GM19043 (cell line): ENCODE measurements at regions not wholly inside any gene's neighbourhood (a gene's known extent, or its start where the extent isn't known, plus 50 kb on each side); places are given as distances from the start of the nearest gene placed in this dataset.

Source experiments
- ATAC-seq: cut with Tn5 transposase; IDR thresholded peaks from one replicate; pipeline ENCODE4 v1.9.1; 2021; ENCODE audit warnings: low read depth; ENCODE audit not compliant: unreplicated experiment

DNA sequence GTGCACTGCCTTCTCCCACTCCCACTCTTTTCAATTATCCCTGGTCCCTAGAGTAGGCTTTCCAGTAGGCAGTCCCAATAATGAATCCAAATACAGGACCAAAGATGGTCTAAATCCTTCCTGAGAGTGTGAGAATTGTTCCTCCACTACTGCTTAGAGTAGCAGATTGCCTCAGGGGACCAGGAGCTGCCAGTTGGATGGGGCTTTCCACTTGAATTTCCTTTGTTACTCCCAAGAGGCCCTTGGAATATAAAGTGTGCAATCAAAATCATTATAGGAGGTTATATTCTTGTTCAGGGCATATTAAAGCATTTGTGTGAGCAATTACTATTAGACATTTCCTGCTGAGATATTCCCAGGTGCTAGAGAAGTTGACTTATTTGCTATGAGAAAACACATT lies 156.6 kb upstream of the TLL1 start:
- no peak for ATAC-seq

DNA sequence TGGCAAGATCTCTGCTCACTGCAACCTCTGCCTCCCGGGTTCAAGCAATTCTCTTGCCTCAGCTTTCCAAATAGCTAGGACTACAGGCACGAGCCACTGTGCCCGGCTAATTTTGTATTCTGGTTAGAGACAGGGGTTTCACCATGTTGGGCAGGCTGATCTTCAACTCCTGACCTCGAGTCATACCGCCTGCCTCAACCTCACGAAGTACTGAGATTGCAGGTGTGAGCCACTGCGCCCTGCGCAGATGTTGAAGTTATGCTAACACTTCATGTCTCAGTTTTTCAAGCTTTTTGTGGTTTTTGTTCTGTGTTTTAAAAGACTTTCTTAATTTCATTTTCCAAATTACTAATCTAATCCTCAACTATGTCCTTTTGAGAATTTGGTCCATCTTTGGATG lies 154.4 kb upstream of the TLL1 start:
- ATAC-seq: no peak

DNA sequence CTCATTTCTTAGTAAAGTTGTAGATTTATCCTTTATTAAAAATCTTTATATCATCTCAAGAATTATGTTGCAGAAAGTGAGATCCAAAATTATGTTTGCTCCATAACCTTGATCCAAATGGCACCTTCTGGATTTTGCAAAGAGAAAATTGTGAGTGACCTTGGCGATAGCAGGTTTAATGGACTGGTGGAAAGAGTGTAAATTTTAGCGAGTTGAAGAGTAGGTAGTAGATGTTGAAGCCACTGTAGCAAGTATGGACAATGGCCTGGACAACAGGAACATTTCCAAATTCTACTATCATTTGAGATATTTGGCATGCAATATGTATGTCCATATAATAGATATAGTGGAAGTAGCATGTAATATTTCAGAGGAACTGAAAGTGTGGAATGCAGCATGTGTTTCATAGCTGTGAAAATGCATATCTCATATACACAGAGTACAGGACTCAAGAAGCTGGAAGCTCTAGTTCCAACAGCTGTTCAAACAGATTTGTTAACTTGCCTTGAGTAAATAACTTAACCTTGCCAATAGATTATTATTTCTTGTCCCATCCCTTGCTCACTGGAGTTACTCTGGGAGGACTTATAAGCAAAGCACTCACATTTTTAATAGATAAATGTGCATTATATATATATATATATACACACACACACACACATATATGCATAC lies 152.5 kb upstream of the TLL1 start:
- ATAC-seq: no peak

DNA sequence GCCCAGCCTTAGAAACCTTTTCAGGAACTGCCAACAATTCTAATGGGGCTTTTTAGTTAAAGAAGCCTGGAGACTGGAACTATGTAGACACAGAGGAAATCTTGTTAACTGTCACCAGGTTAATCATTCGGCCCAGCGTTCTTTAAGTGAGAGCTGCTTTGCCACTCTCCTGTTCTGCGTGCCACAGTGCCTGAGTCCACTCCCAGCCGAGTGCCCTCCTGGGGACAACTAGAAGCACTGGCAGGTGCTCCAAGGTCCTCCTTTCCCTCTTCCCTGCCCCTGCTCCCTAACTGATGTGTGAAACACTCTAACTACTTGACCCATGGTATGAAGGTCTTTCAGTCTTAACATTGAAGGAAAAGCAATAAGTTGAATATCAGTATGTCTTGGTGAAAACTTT lies 151.2 kb upstream of the TLL1 start:
- no peak for ATAC-seq

DNA sequence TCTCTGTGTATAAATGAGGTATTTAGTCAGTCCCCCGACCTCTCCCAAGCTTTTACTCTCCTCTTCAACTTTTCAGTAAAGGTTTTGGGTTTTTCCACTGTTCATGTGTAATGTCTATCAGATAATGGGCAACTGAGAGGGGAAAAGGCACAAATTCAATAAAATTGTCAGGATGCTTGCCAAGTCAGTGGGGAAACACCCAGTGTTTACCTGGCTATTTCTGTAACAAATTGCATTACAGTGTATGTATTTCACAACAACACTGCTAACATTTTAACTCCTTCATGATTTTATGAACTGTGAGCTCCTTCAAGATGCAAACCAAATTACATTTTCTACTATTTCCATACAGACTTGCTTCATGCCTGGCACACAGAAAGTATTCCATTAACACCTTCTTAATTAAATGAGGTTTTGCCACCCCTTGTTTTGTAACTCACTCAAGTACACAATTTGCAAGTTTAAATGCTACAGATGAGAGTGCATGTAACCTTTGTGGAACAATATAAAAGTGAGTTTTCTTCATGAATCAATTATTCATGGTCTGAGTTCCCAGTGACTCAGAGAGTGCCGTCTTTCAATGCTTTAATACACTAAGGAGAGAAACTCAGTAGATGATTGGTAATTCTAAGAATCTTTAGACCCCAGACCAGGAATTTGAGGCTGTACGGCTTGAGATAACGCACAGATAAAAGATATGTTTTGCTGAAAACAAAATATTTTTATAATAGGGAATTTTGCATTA lies 149.8 kb upstream of the TLL1 start:
- ATAC-seq: no peak

DNA sequence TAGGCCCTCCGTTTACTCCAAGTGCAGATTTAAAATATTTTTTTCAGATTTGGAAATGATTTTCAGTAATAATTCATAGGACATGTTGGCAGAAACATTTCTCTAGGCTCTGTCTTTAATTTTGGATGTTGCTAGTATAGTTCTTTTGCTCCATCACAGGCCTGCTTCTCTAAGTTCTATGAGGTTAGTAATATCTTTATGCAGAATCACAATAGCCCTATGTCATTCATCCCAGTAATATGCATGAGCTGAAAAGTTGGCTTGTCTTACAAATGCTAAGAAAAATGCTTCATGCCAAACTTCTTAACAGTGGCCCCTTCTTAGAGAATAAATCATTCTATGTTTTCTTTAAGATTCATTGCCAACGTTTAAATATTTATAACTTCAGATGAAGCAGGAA lies 148.3 kb upstream of the TLL1 start:
- ATAC-seq: no peak

DNA sequence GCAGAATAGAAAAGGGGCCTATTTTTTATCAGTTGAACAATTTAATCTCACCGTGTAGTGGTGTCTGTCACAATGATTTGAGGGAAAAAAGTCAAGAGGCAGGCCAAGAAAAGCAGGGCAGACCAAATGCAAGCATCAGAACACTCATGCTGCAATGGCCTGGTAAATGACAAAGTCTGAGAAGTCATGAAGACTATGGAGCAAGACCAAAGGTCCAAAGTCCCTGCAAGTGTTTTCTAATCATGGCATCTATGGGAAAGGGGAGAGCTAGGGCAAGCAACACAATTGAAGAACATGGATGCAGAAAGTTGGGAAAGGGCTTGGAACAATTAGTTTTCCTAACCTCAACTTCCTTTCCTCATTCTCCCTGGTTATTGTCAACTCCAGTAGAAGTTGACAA lies 147.7 kb upstream of the TLL1 start:
- no peak for ATAC-seq

DNA sequence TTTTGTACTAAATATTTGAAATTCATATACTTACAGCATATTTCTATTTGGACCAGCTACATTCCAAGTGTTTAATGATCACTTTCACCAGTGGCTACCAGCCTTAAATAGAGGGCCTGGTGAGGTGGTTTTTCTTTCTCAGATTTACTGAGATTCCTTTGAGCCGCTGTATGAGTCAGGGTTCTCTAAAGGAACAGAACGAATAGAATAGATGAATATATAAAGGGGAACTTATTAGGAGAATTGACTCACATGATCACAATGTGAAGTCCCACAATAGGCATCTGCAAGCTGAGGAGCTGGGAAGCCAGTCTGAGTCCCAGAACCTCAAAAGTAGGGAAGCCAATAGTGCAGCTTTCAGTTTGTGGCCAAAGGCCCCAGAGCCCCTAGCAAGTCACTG lies 146.2 kb upstream of the TLL1 start:
- no peak for ATAC-seq

DNA sequence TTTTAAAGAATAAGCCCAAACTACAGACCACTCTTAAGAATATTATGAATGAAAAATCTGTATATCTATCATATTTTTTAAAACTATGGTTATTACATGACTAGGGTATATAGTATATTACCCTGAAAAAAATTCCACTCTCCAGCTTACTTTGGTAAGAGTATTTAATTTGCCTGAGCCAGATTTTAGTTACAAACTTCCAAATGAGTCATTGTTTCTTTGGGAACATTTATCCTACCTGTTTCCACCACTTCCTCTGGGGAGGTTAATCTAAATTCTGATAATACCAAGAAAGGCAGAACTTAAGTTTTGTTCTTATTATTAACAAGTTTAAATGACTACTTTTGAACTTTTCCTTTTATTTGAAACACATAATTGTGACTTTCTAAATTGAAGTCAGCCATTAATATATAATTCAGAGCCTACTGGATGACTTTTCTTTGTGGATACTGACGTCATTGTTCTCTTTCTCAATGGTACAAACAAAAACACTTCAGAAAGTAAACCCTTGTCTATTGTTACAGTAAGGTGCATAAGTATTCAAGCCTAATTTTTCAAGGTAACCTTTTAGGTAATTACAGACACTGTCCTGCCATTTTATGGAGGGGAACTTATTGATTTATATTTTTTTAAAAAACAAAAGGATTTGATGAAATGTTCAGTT lies 135.6 kb upstream of the TLL1 start:
- ATAC-seq: no peak

DNA sequence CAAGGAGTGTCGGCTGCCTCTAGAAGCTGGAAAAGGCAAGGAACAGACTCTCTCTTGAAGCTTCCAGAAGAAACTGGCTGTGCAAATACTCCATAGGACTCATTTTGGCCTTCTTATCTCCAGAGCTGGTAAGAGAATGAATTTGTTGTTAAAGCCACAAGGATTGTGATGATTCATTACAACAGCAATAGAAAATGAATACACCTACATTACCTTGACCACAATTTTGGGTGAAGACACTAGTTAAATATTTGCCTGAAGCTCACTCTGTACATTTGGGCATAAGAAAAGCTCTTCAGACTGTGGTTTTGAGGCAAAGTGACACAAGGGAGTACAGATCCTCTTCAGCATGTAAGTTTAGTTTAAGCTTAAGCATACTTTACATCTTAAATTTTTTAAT lies 134.5 kb upstream of the TLL1 start:
- peak; percentile 49 for ATAC-seq

DNA sequence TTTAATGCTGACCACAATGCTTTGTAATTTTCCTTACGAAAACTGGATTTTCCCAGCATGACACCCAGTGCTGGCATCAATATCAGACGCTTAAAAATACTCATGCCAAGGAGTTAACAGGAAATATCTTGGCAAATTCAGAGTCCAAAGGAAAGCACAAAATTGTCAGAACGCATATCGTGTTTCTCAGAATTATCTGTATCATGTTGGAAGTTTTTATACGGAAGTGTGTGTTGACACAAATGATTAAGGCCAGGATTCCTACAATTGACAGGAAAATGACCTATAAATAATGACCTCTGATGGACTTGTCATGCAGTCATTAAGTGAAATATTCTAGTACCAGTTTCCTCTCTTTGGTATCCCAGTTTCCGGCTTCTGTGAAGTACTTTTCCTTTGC lies 132.1 kb upstream of the TLL1 start:
- ATAC-seq: no peak

DNA sequence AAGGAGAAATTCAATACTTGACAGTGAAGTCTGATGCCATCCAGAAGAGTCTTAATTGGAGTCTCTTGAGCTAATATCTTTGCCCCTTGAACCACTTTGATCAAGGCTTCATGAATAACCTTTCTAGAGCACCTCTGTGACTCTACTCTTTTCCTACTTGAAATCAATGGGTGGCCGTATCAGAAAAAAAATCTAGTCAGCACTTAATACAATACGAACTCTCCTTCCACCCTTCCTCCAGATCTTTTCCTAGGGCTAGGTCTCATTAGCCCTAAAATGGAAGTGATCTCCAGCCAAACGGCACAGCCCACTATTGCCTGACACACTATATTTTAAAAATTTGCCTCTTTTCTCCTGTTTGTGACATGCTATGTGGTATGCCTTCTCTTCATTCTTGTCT lies 129.6 kb upstream of the TLL1 start:
- no peak for ATAC-seq

DNA sequence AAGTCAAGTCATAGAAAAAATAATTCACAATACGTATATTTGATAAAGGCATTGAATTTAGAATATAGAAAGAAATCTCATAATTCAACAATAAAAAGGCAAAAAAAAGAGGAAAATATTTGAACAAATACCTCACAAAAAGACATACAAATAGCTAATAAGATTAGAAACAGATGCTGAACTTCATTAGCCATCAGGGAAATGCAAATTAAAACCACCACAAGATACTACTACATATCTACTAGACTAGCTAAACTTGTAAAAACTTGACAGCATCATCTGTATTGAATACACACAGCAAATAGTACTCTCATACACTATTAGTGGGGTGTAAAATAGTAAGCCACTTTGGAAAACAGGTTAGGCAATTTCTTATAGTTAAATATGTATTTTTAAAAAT lies 128.7 kb upstream of the TLL1 start:
- no peak for ATAC-seq

DNA sequence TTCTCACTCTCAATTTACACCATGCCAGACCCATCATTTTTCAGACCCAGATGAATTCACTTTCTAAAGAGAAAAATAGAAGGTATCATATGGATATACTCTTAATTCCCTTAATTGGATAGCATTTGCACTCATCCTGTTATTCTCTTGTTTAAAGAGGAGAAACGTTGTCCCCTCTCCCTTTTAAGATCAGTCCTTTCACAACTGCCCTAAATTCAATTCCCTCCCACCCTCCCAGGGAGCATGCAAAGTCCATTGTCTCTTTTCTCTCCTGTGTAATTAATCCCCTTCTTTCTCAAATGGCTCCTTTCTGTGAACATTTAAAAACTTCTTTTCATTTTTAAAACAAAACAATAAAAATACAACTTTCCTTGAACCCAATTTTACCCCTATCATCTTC lies 124.7 kb upstream of the TLL1 start:
- ATAC-seq: no peak

DNA sequence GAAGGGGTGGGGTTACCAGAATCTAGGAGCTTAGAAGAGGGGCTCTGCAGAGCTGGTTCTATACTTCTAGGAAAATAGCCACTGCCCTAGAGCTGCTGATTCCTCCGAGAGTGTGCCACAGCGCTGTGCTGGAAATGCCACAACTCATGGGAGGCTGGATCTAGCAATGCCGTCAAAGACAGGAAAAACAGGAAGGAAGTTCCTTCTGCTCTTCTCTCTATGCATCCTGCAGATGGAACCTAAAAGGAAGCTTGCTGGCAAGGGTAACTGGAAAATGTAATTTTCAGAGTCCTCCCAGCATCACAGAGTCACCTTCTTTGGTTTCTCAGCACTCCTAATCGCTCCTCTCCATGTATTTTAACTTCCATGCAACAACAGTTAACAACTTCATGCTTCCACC lies 121.2 kb upstream of the TLL1 start:
- ATAC-seq: no peak

DNA sequence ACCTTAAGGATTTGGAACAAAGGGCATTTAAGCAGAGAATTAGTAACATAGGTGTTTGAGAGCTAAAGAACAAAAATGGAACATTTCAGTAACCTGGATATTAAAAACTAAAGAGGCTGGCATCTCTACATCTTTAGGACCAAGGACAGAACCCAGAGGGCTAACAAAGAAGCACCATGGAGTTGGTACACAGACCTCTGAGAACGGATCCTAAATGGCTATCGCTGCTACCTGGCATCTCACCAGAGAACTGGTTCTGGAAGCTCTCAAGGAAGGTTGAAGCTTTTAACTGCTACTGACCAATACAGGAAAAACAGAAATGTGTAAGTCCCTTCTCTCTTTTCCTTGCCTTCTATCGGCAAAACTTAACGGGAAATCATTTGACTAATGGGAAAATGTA lies 118.4 kb upstream of the TLL1 start:
- no peak for ATAC-seq

DNA sequence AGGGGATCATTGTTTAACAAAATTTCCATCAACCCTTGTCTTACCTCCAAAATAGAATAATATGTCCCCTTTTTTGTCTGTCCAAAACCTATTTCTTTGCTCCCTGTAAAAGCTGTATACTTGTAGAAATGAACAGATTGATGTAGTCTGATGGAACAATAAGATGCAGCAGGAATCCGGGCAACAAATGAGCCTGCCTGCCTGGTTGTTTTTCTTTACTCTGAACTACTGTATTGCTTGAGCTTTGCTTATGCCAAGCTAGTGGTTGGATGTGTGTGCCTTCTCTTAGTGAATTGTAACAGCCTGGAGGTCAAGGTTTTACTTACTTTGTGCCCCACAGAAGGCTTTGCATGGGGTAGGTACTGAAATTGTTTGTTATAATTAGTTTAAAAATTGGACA lies 116.2 kb upstream of the TLL1 start:
- ATAC-seq: no peak

DNA sequence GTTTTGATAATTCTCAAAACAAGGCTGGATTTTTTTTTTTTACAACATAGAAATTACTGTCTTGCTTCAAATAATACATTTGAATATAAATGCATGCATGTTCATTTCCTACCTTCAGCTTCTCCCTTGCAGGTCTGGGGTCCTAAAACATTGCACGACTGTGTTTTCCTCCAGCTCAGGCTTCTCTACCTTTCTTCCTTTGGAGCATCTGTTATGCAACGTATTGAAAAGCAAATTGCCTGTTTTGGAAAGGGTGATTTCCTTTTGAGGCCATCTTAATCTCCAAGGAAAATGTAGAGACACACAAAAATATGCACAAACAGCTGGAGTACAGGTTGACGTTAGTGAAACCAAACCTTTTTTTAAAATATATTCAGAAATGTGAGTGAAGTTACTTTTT lies 115.6 kb upstream of the TLL1 start:
- no peak for ATAC-seq

DNA sequence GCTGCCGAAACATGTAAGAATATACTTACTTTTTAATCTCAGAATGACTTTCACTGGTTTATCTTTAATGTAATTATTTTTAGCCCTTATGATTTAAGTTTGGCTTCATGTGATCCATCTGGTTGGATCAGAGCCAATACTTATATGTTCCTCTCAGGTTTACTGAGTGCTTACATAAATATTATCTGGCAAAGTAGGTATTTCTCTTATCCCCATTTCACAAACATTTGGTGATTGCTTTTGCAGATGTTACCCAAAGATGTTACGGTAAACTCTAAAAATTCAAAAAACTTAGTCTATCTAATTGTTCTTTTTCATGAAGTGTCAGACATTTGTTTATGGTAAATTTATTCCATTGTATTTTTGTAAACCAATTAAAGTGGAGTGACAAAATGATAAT lies 115.0 kb upstream of the TLL1 start:
- ATAC-seq: no peak

DNA sequence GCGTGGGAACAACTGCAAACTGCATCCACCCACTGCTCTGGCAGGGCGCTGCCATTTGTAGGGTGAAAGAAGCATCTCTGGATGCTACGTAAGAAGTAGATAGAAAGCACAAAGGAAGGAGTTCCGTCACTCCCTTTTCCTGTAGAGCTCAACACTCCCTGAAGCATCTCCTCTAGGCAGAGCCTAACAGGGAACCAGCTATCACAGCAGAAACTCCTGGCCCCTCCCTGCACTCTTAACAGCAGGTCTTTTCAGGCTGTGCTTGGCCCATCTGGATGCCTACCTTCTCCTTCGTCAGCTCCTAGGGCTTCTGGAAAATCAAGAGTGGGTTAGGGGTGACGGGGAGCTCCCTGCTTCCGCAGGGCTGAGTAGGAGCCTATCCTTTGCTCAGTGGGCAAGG lies 112.9 kb upstream of the TLL1 start:
- ATAC-seq: no peak

DNA sequence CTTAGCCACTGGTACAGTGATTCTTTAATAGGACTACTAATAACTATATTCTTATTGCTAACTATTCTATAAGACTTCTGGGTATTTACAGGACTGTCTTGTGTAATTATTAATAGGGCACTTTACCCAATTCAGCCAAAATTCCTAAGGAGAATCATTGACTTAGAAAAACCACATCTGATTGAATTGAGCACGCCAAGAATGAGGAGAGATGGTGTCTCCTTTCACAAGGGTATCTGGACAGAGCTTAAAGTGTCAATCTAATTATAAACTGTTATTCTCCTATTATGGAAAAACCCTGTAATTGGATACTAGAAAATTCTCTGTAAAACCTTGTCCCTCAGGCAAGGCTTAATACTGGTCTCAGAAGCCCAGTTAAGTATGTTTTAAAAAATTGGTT lies 111.1 kb upstream of the TLL1 start:
- no peak for ATAC-seq

DNA sequence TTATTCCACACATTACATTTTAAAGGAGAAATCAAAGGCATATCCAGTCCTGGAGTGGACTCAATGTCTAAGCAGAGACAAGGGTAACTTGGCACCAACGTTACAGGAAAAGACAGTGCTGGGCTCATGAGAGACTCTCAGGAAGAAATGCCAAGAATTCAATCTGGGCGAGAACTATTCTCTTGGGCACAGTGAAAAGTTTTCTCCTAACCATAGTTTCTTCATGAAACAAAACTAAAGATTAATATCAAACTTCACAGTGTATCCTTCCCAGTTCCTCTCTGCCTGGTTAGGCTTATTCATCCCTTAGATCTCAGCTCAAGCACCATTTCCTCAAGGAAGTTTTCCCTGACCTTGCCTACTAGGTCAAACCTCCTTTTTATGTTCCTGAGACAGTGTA lies 109.4 kb upstream of the TLL1 start:
- ATAC-seq: no peak
